ENCODE measurements at regions not wholly inside any gene's neighbourhood (a gene's known extent, or its start where the extent isn't known, plus 50 kb on each side); places are given as distances from the start of the nearest gene placed in this dataset.

- TF ChIP-seq CTCF (IDR thresholded peaks at IDR 0.05; ENCODE audit: insufficient read depth, low read length, poor library complexity, severe bottlenecking) = no peak
- Histone ChIP-seq H3K27me3 (replicated peaks; ENCODE audit: control insufficient read depth, insufficient read depth, low read length) (no peaks in the 10 kb centered on the region), H3K36me3 (ENCODE audit: control insufficient read depth, insufficient read depth, low read length) (no peaks in the 10 kb centered on the region), H3K4me3 (replicated peaks; ENCODE audit: low read depth, low read length) (no peak overlapping the region)
- DNase-seq (ENCODE audit: extremely low read depth, insufficient read length) = no peak
Observed at GRCh38 chr18:67846422-67847098, 330.0 kb upstream of the DSEL start.

GRCh38 chr18:67845035-67845434 lies 328.5 kb upstream of the DSEL start:
- Histone ChIP-seq H3K36me3 (ENCODE audit: control insufficient read depth, insufficient read depth, low read length) (no peaks in the 10 kb centered on the region), H3K4me3 (replicated peaks; ENCODE audit: low read depth, low read length) (no peak overlapping the region), H3K27me3 (replicated peaks; ENCODE audit: control insufficient read depth, insufficient read depth, low read length) (no peaks in the 10 kb centered on the region)
- DNase-seq (ENCODE audit: extremely low read depth, insufficient read length) = no peak
- TF ChIP-seq CTCF (IDR thresholded peaks at IDR 0.05; ENCODE audit: insufficient read depth, low read length, poor library complexity, severe bottlenecking) = no peak

GRCh38 chr18:67840379-67840778 lies 323.9 kb upstream of the DSEL start:
- TF ChIP-seq CTCF (IDR thresholded peaks at IDR 0.05; ENCODE audit: insufficient read depth, low read length, poor library complexity, severe bottlenecking) = no peak
- H3K36me3 ChIP-seq (ENCODE audit: control insufficient read depth, insufficient read depth, low read length) = no peaks in the 10 kb centered on the region
- H3K4me3 ChIP-seq (replicated peaks; ENCODE audit: low read depth, low read length) = no peak overlapping the region
- DNase-seq (ENCODE audit: extremely low read depth, insufficient read length) = no peak
- no peaks in the 10 kb centered on the region for H3K27me3 ChIP-seq (replicated peaks; ENCODE audit: control insufficient read depth, insufficient read depth, low read length)

- no peak for TF ChIP-seq CTCF (IDR thresholded peaks at IDR 0.05; ENCODE audit: insufficient read depth, low read length, poor library complexity, severe bottlenecking)
- H3K27me3 ChIP-seq (replicated peaks; ENCODE audit: control insufficient read depth, insufficient read depth, low read length) = no peaks in the 10 kb centered on the region
- no peak overlapping the region for H3K4me3 ChIP-seq (replicated peaks; ENCODE audit: low read depth, low read length)
- H3K36me3 ChIP-seq (ENCODE audit: control insufficient read depth, insufficient read depth, low read length) = no peaks in the 10 kb centered on the region
- DNase-seq (ENCODE audit: extremely low read depth, insufficient read length) = no peak
Observed at GRCh38 chr18:67818432-67818831, 301.9 kb upstream of the DSEL start.

GRCh38 chr18:67815280-67815679 lies 298.8 kb upstream of the DSEL start:
- Histone ChIP-seq H3K36me3 (ENCODE audit: control insufficient read depth, insufficient read depth, low read length) (no peaks in the 10 kb centered on the region), H3K27me3 (replicated peaks; ENCODE audit: control insufficient read depth, insufficient read depth, low read length) (no peaks in the 10 kb centered on the region), H3K4me3 (replicated peaks; ENCODE audit: low read depth, low read length) (no peak overlapping the region)
- TF ChIP-seq CTCF (IDR thresholded peaks at IDR 0.05; ENCODE audit: insufficient read depth, low read length, poor library complexity, severe bottlenecking) = no peak
- no peak for DNase-seq (ENCODE audit: extremely low read depth, insufficient read length)

Data from GM06990 (cell line).